HG02981 (cell line): ENCODE measurements at regions not wholly inside any gene's neighbourhood (a gene's known extent, or its start where the extent isn't known, plus 50 kb on each side); places are given as distances from the start of the nearest gene placed in this dataset.

Experiments used
- ATAC-seq: cut with Tn5 transposase; IDR thresholded peaks from one replicate; pipeline ENCODE4 v1.9.1; 2021; ENCODE audit warnings: mild to moderate bottlenecking, moderate library complexity; ENCODE audit not compliant: unreplicated experiment

GRCh38 chr21:27816301-27816700 lies 849.4 kb upstream of the ADAMTS5 start:
- no peak for ATAC-seq

GRCh38 chr21:27814226-27814625 lies 847.3 kb upstream of the ADAMTS5 start:
- no peak for ATAC-seq

GRCh38 chr21:27813750-27814149 lies 846.9 kb upstream of the ADAMTS5 start:
- no peak for ATAC-seq

- ATAC-seq = no peak
These were observed 846.5 kb upstream of the ADAMTS5 start for GRCh38 chr21:27813344-27813743.

GRCh38 chr21:27812279-27812678 lies 845.4 kb upstream of the ADAMTS5 start:
- ATAC-seq = no peak

GRCh38 chr21:27808923-27809322 lies 842.0 kb upstream of the ADAMTS5 start:
- ATAC-seq = no peak

GRCh38 chr21:27807596-27807995 lies 840.7 kb upstream of the ADAMTS5 start:
- ATAC-seq = no peak

GRCh38 chr21:27806281-27806680 lies 839.4 kb upstream of the ADAMTS5 start:
- no peak for ATAC-seq

- ATAC-seq = no peak
These were observed 838.8 kb upstream of the ADAMTS5 start for GRCh38 chr21:27805696-27806095.

- no peak for ATAC-seq
These were observed 837.6 kb upstream of the ADAMTS5 start for GRCh38 chr21:27804515-27804914.

GRCh38 chr21:27803571-27803970 lies 836.7 kb upstream of the ADAMTS5 start:
- ATAC-seq = no peak

- ATAC-seq = no peak
These were observed 836.1 kb upstream of the ADAMTS5 start for GRCh38 chr21:27802816-27803475.

- no peak for ATAC-seq
These were observed 833.0 kb upstream of the ADAMTS5 start for GRCh38 chr21:27799861-27800260.

GRCh38 chr21:27796106-27796505 lies 829.2 kb upstream of the ADAMTS5 start:
- ATAC-seq = no peak

- ATAC-seq = no peak
These were observed 828.5 kb upstream of the ADAMTS5 start for GRCh38 chr21:27795418-27795817.

GRCh38 chr21:27793901-27794300 lies 827.0 kb upstream of the ADAMTS5 start:
- no peak for ATAC-seq

GRCh38 chr21:27787046-27787445 lies 820.2 kb upstream of the ADAMTS5 start:
- ATAC-seq = no peak

- ATAC-seq = no peak
These were observed 812.7 kb upstream of the ADAMTS5 start for GRCh38 chr21:27779606-27780005.

GRCh38 chr21:27776925-27777553 lies 810.2 kb upstream of the ADAMTS5 start:
- ATAC-seq = no peak

GRCh38 chr21:27772816-27773215 lies 805.9 kb upstream of the ADAMTS5 start:
- no peak for ATAC-seq

- no peak for ATAC-seq
These were observed 805.1 kb upstream of the ADAMTS5 start for GRCh38 chr21:27771938-27772483.

GRCh38 chr21:27769763-27770162 lies 802.9 kb upstream of the ADAMTS5 start:
- ATAC-seq = no peak
